Adrenal gland (tissue), 9 donors: ENCODE measurements at regions not wholly inside any gene's neighbourhood (a gene's known extent, or its start where the extent isn't known, plus 50 kb on each side); places are given as distances from the start of the nearest gene placed in this dataset.

Source experiments
- DNase-seq, 7 donors: peaks; one replicate each; pipeline ENCODE4 v3.0.0-alpha.2; 2019 to 2020
- H3K27ac ChIP-seq, 5 donors: fragments of 200-600 bp; sonication (generic) in 4 of 5; 1 replicate in 3 of 5; 2 replicates in 2 of 5; pipeline versions ENCODE4 v1.5.1 to v1.8.0; 2016 to 2020; ENCODE audit warnings: mild to moderate bottlenecking in 1 of 5
- H3K27me3 ChIP-seq: fragments of 200-600 bp; 2 replicates; pipeline ENCODE4 v1.8.0; 2021
- H3K36me3 ChIP-seq, 2 donors: fragments of 200-600 bp; replicated peaks in 1 of 2; 1 replicate in 1 of 2; 2 replicates in 1 of 2; pipeline versions ENCODE4 v1.5.1 to v1.8.0; 2018 to 2022
- H3K4me1 ChIP-seq, 2 donors: fragments of 200-600 bp; replicated peaks in 1 of 2; 1 replicate in 1 of 2; 2 replicates in 1 of 2; pipeline versions ENCODE4 v1.5.1 to v1.8.0; 2018 to 2021
- H3K4me3 ChIP-seq, 4 donors: fragments of 200-600 bp; sonication (generic) in 3 of 4; one replicate each; pipeline ENCODE4 v1.5.1; 2016 to 2018
- H3K9me3 ChIP-seq, 3 donors: fragments of 200-600 bp; sonication (generic) in 1 of 3; replicated peaks in 1 of 3; 1 replicate in 2 of 3; 2 replicates in 1 of 3; pipeline versions ENCODE4 v1.5.1 to v1.8.0; 2016 to 2021
- CTCF ChIP-seq, 6 experiments: fragments of 450-650 bp in 4 of 6; fragments of 200-600 bp in 2 of 6; sonication (generic) in 1 of 6; IDR thresholded peaks; 1 replicate in 5 of 6; 2 replicates in 1 of 6; pipeline versions ENCODE4 v1.5.1 to v1.8.0; 2016 to 2021; ENCODE audit warnings: antibody characterized with exemption in 6 of 6, mild to moderate bottlenecking in 2 of 6, moderate library complexity in 1 of 6
- POLR2A ChIP-seq, 2 donors: fragments of 450-650 bp; IDR thresholded peaks; one replicate each; pipeline ENCODE4 v1.6.1; 2017; ENCODE audit warnings: antibody characterized with exemption in 2 of 2, mild to moderate bottlenecking in 2 of 2, moderate library complexity in 1 of 2
- WGBS, 4 donors: extraction: QIAGEN DNeasy Blood & Tissue Kit in 2 of 4; methylation state at CpG; one replicate each; pipeline versions ENCODE4 v1.1.5 to v1.1.7; 2013 to 2017; 5-methylcytosine and 5-hydroxymethylcytosine counted together
- intact Hi-C, 2 donors: fragments of 100-400 bp; cut with DNase I; formaldehyde crosslinking; loops; one replicate each; pipeline versions ENCODE4 v1.14.1 to v1.15.0; 2022 to 2023
- donor health status: healthy with polysubstance abuse.
- donor health status: Bipolar disorder and iron deficiency.
- donor health status: DM: yes; HTN: yes; CAD: no.
- donor health status: DM: no; HTN: no; CAD: no.
- donor health status: DM: no; HTN: no; CAD: no.

GRCh38 chr12:47556261-47557030 lies 149.4 kb downstream of the RPAP3 start:
- WGBS, 4 donors, result 71 to 87% (median 83%) methylated on average over 4 of the region's 4 CpGs
- intact Hi-C loops, result no loop called here

DNA sequence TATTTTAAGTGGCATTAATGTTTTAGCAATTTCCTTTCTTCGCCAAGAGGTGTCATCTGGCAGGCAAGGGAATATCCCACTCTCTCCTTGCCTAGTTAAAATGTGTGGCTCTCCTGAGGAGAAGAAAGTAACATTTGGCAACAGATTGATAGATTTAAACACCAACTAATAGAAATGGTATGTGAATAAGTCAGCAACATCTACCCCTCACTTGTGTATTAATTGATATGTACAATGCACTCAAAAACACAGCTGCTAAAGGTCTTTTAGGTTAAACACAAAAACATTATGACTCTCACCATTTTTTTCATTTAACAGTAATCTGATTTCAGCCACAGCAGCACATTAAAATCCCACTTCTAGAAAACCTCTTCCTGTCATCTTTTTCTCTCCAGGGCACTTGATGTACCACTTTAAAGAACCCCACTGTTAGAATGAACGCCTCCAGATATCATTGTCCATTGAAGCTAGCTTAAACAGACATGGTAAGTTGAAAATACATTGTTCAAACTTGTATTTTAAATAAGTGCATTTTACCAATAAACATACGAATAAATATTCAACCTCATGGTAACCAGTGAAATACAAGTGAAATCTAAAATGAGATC lies 151.7 kb downstream of the RPAP3 start:
- Histone ChIP-seq H3K9me3 (no peaks in the 10 kb centered on the region), H3K4me1 (no peaks in the 10 kb centered on the region), H3K36me3 (no peaks in the 10 kb centered on the region), H3K4me3 (no peak overlapping the region), H3K27me3 (no peaks in the 10 kb centered on the region), H3K27ac (no peak overlapping the region)
- 59 to 89% (median 72%) methylated on average over 3 of the region's 3 CpGs for WGBS, 4 donors
- no peak for TF ChIP-seq POLR2A (IDR thresholded peaks at IDR 0.05)
- TF ChIP-seq CTCF (IDR thresholded peaks at IDR 0.05), result no peak
- no peak for DNase-seq
- intact Hi-C loops, result no loop called here

More at GRCh38 chr12:47556261-47557030, 149.4 kb downstream of the RPAP3 start:
- TF ChIP-seq POLR2A (IDR thresholded peaks at IDR 0.05), result no peak
- TF ChIP-seq CTCF (IDR thresholded peaks at IDR 0.05), result no peak
- Histone ChIP-seq H3K4me3 (no peak overlapping the region), H3K9me3 (no peaks in the 10 kb centered on the region), H3K4me1 (no peaks in the 10 kb centered on the region), H3K36me3 (no peaks in the 10 kb centered on the region), H3K27me3 (no peaks in the 10 kb centered on the region), H3K27ac (no peak overlapping the region)
- no peak for DNase-seq

DNA sequence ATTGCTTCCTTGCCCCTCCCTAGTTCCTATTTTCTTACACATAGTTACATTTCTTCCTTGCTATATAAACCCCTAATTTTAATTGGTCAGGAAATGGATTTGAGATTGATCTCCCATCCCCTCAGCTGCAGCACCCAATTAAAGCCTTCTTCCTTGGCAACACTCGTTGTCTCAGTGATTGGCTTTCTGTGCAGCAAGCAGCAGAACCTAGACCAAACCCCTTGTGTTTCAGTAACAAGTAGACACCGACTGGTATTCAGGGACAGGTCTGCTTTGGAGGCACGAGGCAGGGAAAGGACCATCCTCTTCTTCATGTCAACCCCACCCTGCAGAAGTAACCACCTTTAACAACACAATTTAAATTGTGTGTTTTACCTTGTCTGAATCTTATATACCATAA lies 152.6 kb downstream of the RPAP3 start:
- no peak overlapping the region for H3K4me3 ChIP-seq
- TF ChIP-seq CTCF (IDR thresholded peaks at IDR 0.05) (no peak), POLR2A (IDR thresholded peaks at IDR 0.05) (no peak)
- no peaks in the 10 kb centered on the region for H3K36me3 ChIP-seq
- no peak for DNase-seq
- 68 to 80% (median 78%) methylated on average over 3 of the region's 3 CpGs for WGBS, 4 donors
- no peaks in the 10 kb centered on the region for H3K4me1 ChIP-seq
- H3K9me3 ChIP-seq, result no peaks in the 10 kb centered on the region
- H3K27me3 ChIP-seq, result no peaks in the 10 kb centered on the region
- intact Hi-C loops, result no loop called here
- no peak overlapping the region for H3K27ac ChIP-seq

DNA sequence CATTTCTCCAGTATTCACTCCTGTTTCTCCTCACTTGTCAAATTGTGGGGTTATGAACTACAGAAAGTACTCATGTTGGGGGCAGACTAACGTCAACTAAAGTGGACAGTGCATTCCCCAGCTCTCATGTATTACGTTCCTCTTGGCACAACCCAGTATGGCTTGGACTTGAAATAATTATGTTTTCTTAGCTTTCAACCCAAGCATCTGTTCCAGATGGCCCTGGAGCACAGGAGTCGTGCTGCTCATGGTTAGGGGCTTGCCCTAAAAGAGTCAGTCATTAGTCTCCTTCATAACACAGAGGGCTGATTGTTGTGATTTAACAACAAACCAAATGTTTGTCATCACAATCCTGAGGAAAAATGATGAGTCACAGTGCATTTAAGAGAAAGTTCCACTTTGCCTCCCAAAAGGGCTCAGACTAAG lies 154.4 kb downstream of the RPAP3 start:
- no peaks in the 10 kb centered on the region for H3K36me3 ChIP-seq
- H3K4me1 ChIP-seq, result no peaks in the 10 kb centered on the region
- H3K27me3 ChIP-seq, result no peaks in the 10 kb centered on the region
- no peak for TF ChIP-seq CTCF (IDR thresholded peaks at IDR 0.05)
- TF ChIP-seq POLR2A (IDR thresholded peaks at IDR 0.05), result no peak
- no peak overlapping the region for H3K27ac ChIP-seq
- WGBS, 4 donors, result 50 to 63% (median 56%) methylated on average over 3 of the region's 3 CpGs
- H3K4me3 ChIP-seq, result no peak overlapping the region
- DNase-seq, result peak in 2 of 7 donors; percentile 15 to 53
- H3K9me3 ChIP-seq, result no peaks in the 10 kb centered on the region
- intact Hi-C loops, result no loop called here
